22Rv1 (cell line): ENCODE measurements at regions not wholly inside any gene's neighbourhood (a gene's known extent, or its start where the extent isn't known, plus 50 kb on each side); places are given as distances from the start of the nearest gene placed in this dataset.

Experiments
- H3K27ac ChIP-seq: fragments of 450-650 bp; 2 replicates; pipeline ENCODE4 v1.5.1; 2017
- CTCF ChIP-seq: fragments of 450-650 bp; IDR thresholded peaks from 2 replicates; pipeline ENCODE4 v1.5.1; 2017; ENCODE audit warnings: mild to moderate bottlenecking
- ZFX ChIP-seq: fragments of 450-650 bp; IDR thresholded peaks from 2 replicates; pipeline ENCODE4 v1.6.1; 2017; ENCODE audit warnings: antibody characterized with exemption, borderline replicate concordance

GRCh38 chrX:98459669-98460068 lies 1576.0 kb downstream of the RPA4 start:
- no peak for TF ChIP-seq CTCF
- no peak for TF ChIP-seq ZFX
- no peak overlapping the region for H3K27ac ChIP-seq

GRCh38 chrX:98480606-98481005 lies 1596.9 kb downstream of the RPA4 start:
- TF ChIP-seq ZFX: no peak
- TF ChIP-seq CTCF: no peak
- H3K27ac ChIP-seq: no peak overlapping the region

- TF ChIP-seq CTCF (no peak), ZFX (no peak)
- no peak overlapping the region for H3K27ac ChIP-seq
These were observed 1597.9 kb downstream of the RPA4 start for GRCh38 chrX:98481636-98482035.

GRCh38 chrX:98490670-98491069 lies 1607.0 kb downstream of the RPA4 start:
- no peak for TF ChIP-seq ZFX
- TF ChIP-seq CTCF: no peak
- H3K27ac ChIP-seq: no peak overlapping the region

- TF ChIP-seq CTCF: no peak
- TF ChIP-seq ZFX: no peak
- H3K27ac ChIP-seq: no peak overlapping the region
These were observed 1617.7 kb downstream of the RPA4 start for GRCh38 chrX:98501426-98501825.

- H3K27ac ChIP-seq: no peak overlapping the region
- no peak for TF ChIP-seq ZFX
- TF ChIP-seq CTCF: no peak
These were observed 1623.2 kb downstream of the RPA4 start for GRCh38 chrX:98506907-98507306.

GRCh38 chrX:98514032-98514431 lies 1630.3 kb downstream of the RPA4 start:
- TF ChIP-seq CTCF: no peak
- TF ChIP-seq ZFX: no peak
- H3K27ac ChIP-seq: no peak overlapping the region
